Skeletal muscle cell (primary cell): ENCODE measurements at regions not wholly inside any gene's neighbourhood (a gene's known extent, or its start where the extent isn't known, plus 50 kb on each side); places are given as distances from the start of the nearest gene placed in this dataset.

ENCODE experiments used
- DNase-seq: peaks from one replicate; pipeline ENCODE4 v3.0.0-alpha.2; 2010; ENCODE audit warnings: low read depth
- H3K4me3 ChIP-seq: 2 replicates; pipeline ENCODE4 v1.5.1; 2011; ENCODE audit warnings: low read depth, mild to moderate bottlenecking, control low read depth, low read length, moderate library complexity

DNA sequence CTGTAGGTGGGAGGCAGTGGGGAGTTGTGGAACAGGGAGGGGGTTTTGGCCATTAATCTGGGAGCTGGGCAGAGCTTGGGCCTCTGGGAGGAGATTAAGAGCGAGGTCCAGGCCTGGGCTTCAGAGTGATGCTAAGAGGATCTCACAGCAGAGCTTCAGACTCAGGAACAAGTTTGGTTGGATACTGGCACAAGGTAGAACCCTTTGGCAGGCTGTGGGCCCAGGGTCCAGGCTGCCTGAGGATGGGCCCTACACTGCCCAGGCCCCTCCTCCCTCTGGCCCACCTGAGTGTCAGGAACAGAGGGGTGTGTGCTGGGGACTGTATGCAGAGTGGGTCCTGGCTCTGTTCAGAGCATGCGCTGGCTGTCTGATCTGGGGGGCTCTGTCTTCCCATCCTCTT is 334.9 kb downstream of the CYP26B1 start:
- no peak for DNase-seq
- H3K4me3 ChIP-seq: no peak overlapping the region

DNA sequence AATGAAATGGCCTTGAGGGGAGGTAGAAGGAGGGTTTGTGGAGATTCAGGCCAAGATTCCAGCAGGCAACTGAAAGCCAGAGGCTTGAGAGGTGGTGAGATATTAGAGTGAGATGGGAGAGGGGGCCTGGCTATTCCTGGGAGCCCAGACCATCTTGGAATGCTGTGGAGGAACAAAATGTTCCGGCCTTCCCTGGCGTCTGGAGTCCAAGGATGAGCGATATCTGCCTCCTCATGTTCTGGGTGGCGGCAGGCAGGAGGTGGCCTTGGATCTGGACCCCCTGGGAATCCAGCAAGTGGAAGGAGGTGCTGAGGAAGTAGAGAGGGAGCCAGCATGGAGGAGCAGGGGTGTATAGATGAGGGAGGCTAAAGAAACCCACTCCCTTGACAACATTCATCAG is 335.9 kb downstream of the CYP26B1 start:
- DNase-seq: no peak
- no peak overlapping the region for H3K4me3 ChIP-seq

- DNase-seq: no peak
- H3K4me3 ChIP-seq: no peak overlapping the region
These were observed 336.5 kb downstream of the CYP26B1 start for GRCh38 chr2:71811157-71811556.

DNA sequence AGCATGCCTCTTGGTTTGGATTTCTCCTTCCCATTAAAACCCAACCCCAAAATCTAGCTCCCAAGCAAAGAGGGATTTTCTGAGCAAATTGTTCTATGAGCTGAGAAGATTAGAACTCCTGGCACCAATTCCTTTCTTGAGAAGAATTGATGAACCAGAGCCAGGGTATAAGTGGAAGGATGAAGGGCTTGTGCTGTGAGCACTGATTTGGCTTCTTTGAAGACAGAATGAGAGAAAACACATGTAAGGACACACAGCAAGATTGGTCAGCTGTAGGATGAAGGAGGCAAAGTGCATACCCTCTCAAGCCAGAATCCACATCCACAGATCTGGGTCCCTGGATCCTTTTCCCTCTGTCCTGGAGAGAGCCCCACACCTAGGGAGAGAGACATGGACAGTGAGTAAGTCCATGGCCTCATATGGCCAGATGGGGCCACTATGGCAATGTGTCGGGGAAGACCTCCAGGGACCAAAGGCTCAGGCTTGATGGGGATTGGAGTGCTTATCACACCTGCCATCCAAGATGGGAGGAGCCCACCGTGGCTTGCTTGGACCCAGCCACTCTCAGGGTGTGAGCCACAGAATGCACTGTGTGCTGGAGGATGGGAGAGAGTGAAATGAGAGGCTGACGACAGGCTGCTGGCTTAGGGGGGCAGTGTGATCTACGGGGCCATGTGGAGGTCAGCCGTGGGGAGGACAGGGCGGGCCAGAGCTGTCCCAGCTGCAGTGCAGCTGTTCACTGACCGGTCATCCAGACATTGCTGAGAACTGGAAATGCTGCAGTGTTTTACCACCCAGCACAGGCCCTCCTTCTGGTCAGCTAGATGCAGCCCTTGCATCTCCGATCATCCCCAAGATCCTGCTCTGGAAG is 339.8 kb downstream of the CYP26B1 start:
- DNase-seq: peak; percentile 19
- no peak overlapping the region for H3K4me3 ChIP-seq

GRCh38 chr2:71806432-71806831 is 341.2 kb downstream of the CYP26B1 start:
- no peak for DNase-seq
- no peak overlapping the region for H3K4me3 ChIP-seq

- no peak overlapping the region for H3K4me3 ChIP-seq
- no peak for DNase-seq
These were observed 343.3 kb downstream of the CYP26B1 start for GRCh38 chr2:71804281-71804751.

- DNase-seq: no peak
These were observed 344.3 kb downstream of the CYP26B1 start for GRCh38 chr2:71803398-71803797.

DNA sequence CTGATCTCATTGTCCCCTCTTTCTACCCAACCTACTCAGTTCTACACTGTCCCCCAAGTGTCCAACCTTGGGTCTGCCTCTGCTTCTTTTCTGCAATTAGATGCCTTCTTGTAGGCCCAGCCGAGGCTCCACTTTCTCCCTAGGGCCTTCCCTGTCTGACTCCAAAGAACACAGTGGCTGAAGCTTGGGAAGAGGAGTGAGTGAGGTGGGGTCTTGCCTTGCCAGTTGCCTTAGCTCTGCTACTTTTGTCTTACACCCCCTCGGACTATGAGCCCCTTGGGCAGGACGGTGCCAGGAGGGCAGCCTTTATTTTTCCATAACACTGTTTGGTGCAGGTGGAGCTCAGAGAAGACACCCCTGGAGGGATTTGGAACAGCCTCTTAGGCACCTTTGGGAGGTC is 345.1 kb downstream of the CYP26B1 start:
- DNase-seq: no peak
- H3K4me3 ChIP-seq: no peak overlapping the region

More at GRCh38 chr2:71803398-71803797, 344.3 kb downstream of the CYP26B1 start:
- no peak overlapping the region for H3K4me3 ChIP-seq

DNA sequence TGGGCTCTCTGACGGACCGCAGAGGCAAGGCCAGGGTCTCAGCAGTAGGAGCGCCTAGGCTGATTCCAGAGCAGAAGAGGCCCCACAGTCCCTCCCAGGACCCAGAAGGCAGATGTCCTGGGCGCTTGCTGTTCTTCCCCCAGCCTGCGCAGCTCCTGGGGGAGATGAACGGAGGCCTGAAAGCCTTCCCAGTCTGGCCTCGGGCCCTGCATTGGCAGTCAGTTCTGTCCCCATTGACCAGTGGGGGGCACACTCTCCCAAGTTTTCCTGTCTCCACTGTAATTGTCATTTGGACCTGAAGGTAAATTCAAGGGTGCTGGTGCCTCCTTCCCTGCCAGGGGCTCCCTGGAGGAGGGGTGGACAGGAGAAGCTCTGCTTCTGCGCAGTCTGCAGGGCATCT is 345.7 kb downstream of the CYP26B1 start:
- no peak for DNase-seq
- no peak overlapping the region for H3K4me3 ChIP-seq

DNA sequence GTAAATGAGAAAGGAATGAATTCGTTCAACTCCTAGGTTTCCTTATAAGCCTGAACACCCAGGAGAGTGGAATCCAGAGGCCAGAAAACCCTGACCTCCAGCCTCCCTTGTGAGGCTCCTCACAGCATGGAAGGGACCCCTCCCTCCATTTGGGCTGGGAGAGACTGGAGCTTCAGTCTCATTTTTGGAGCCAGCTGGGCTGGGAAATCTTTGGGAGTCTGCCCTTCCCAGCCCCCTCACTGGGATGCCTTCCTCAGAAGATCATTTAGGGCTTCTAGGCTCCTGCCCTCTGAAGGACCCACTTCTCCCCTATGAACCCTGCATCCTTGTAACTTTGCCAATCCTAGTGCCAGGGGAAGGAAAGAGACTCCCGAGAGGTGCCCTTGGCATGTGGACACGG is 346.1 kb downstream of the CYP26B1 start:
- no peak for DNase-seq
- H3K4me3 ChIP-seq: no peak overlapping the region

DNA sequence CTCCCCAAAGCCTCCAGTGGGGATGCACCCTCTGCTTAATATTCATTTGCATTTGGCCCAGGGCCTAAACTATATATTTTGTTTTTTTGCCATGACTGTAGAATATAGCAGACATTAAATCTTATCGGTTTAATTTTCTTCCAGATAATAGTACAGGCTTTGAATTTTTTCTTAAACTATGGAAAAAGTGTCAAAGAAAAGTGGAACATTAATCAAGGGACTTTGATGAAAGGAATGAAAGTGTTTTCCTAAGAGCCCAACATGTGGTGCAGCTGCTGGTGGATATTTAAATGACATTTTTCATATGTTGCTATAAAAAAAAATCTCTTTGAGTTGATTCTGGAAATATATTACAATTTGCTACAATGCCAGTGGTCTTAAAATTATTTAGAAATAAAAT is 346.8 kb downstream of the CYP26B1 start:
- no peak overlapping the region for H3K4me3 ChIP-seq
- DNase-seq: no peak

- no peak overlapping the region for H3K4me3 ChIP-seq
These were observed 346.9 kb downstream of the DYSF start for GRCh38 chr2:71800106-71800809.

GRCh38 chr2:71799013-71799575 is 345.7 kb downstream of the DYSF start:
- DNase-seq: no peak

More at GRCh38 chr2:71800106-71800809, 346.9 kb downstream of the DYSF start:
- no peak for DNase-seq

GRCh38 chr2:71798266-71799012 is 345.1 kb downstream of the DYSF start:
- no peak overlapping the region for H3K4me3 ChIP-seq
- DNase-seq: no peak

More at GRCh38 chr2:71799013-71799575, 345.7 kb downstream of the DYSF start:
- no peak overlapping the region for H3K4me3 ChIP-seq

GRCh38 chr2:71797035-71797810 is 343.9 kb downstream of the DYSF start:
- H3K4me3 ChIP-seq: no peak overlapping the region
- DNase-seq: no peak

GRCh38 chr2:71796174-71796593 is 342.8 kb downstream of the DYSF start:
- no peak overlapping the region for H3K4me3 ChIP-seq
- DNase-seq: peak; percentile 24

DNA sequence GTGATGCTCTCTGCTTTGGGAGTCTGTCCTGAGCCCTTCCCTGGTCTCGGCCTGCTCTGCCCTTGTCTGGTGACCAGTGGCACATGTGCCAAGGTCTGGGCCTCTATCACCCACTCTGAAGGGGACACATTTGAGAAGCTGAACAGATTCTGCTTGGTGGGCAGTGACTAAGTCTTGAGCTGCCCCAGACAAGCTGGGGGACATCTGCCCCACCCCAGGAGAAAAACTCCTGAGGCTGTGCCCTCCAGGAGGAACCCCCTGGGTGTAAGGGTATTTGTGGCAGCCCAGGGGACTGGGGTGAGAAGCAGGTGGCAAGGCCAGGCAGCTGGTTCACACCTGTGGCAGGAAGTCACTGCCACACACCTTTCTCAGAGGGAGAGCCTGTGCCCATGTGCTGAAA is 342.1 kb downstream of the DYSF start:
- no peak overlapping the region for H3K4me3 ChIP-seq
- no peak for DNase-seq

GRCh38 chr2:71794611-71795010 is 341.2 kb downstream of the DYSF start:
- no peak for DNase-seq
- no peak overlapping the region for H3K4me3 ChIP-seq

DNA sequence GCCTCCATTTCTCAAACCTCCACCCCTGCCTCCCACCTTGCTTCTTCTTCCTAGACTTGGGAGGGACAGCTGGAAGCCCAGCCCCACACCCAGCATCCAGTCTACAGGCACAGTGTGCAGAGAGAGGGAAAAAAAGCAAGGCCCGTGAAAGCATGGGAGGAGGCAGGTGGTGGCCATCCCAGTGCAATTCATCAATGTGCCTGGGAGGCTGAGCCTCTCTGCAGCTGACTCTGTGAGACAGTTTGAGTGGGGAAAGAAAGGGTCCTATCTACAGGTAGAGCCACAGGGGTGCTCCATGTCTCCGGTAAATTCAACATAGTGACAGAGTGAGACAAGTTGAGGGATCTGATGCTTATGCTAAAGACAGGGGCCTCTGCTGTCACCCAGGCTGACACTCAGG is 340.6 kb downstream of the DYSF start:
- no peak for DNase-seq
- H3K4me3 ChIP-seq: no peak overlapping the region
